Ascending aorta (tissue), 2 donors: ENCODE measurements at regions not wholly inside any gene's neighbourhood (a gene's known extent, or its start where the extent isn't known, plus 50 kb on each side); places are given as distances from the start of the nearest gene placed in this dataset.

ENCODE experiments used
- DNase-seq, 2 donors: peaks; one replicate each; pipeline ENCODE4 v3.0.0-alpha.2; 2019; ENCODE audit warnings: low spot score in 2 of 2
- H3K27ac ChIP-seq, 2 donors: fragments of 200-600 bp; sonication (generic); one replicate each; pipeline ENCODE4 v1.5.1; 2016 to 2017; ENCODE audit warnings: mild to moderate bottlenecking in 1 of 2
- H3K27me3 ChIP-seq: fragments of 200-600 bp; sonication (generic); one replicate; pipeline ENCODE4 v1.5.1; 2017
- H3K36me3 ChIP-seq, 2 donors: fragments of 200-600 bp; sonication (generic); one replicate each; pipeline ENCODE4 v1.5.1; 2016
- H3K4me1 ChIP-seq, 2 donors: fragments of 200-600 bp; sonication (generic); one replicate each; pipeline ENCODE4 v1.5.1; 2016 to 2017; ENCODE audit warnings: mild to moderate bottlenecking in 1 of 2
- H3K4me3 ChIP-seq, 2 donors: fragments of 200-600 bp; sonication (generic); one replicate each; pipeline ENCODE4 v1.5.1; 2016 to 2017; ENCODE audit warnings: mild to moderate bottlenecking in 1 of 2
- H3K9me3 ChIP-seq, 2 donors: fragments of 200-600 bp; sonication (generic); one replicate each; pipeline ENCODE4 v1.5.1; 2016
- CTCF ChIP-seq, 3 experiments: fragments of 200-600 bp in 2 of 3; fragments of 450-650 bp in 1 of 3; sonication (generic) in 2 of 3; IDR thresholded peaks; one replicate each; pipeline ENCODE4 v1.5.1; 2016 to 2019; ENCODE audit warnings: antibody characterized with exemption in 3 of 3, mild to moderate bottlenecking in 1 of 3, moderate library complexity in 1 of 3
- intact Hi-C: fragments of 100-400 bp; cut with DNase I; formaldehyde crosslinking; loops from one replicate; pipeline ENCODE4 v1.15.1; 2023

GRCh38 chr21:24208562-24209260 is 1398.6 kb downstream of the MRPL39 start:
- Histone ChIP-seq H3K27ac (no peak overlapping the region), H3K4me3 (no peak overlapping the region), H3K27me3 (no peaks in the 10 kb centered on the region), H3K9me3 (no peaks in the 10 kb centered on the region), H3K36me3 (no peaks in the 10 kb centered on the region), H3K4me1 (no peaks in the 10 kb centered on the region)
- no peak for TF ChIP-seq CTCF (IDR thresholded peaks at IDR 0.05)
- intact Hi-C loops, result no loop called here
- no peak for DNase-seq

DNA sequence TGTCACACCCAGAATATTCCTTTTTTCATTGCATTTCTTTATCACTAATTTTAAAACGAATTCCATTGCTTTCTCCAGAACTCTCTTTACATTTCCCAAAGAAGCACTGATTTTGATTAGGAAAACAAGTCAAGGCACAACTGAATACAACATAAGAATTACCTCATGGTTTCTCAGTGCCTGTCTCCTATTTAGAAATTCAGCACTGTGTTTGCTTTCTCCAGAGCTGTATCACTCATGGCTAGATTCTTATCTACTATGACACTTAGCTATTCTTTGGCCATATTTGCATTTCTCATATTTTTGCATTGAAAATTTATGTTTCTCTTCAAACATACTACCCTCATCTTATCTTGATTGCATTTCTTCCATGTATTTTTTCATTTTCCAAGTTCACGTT is 1402.0 kb downstream of the MRPL39 start:
- H3K4me1 ChIP-seq, result no peaks in the 10 kb centered on the region
- H3K9me3 ChIP-seq, result no peaks in the 10 kb centered on the region
- no peaks in the 10 kb centered on the region for H3K27me3 ChIP-seq
- DNase-seq, result no peak
- no peak for TF ChIP-seq CTCF (IDR thresholded peaks at IDR 0.05)
- no peak overlapping the region for H3K27ac ChIP-seq
- intact Hi-C loops, result no loop called here
- H3K36me3 ChIP-seq, result no peaks in the 10 kb centered on the region
- H3K4me3 ChIP-seq, result no peak overlapping the region

- Histone ChIP-seq H3K4me3 (no peak overlapping the region), H3K36me3 (no peaks in the 10 kb centered on the region), H3K27ac (no peak overlapping the region), H3K9me3 (no peaks in the 10 kb centered on the region), H3K27me3 (no peaks in the 10 kb centered on the region), H3K4me1 (no peaks in the 10 kb centered on the region)
- TF ChIP-seq CTCF (IDR thresholded peaks at IDR 0.05), result no peak
- DNase-seq, result no peak
- intact Hi-C loops, result no loop called here
Observed at GRCh38 chr21:24204641-24205040, 1402.6 kb downstream of the MRPL39 start.

DNA sequence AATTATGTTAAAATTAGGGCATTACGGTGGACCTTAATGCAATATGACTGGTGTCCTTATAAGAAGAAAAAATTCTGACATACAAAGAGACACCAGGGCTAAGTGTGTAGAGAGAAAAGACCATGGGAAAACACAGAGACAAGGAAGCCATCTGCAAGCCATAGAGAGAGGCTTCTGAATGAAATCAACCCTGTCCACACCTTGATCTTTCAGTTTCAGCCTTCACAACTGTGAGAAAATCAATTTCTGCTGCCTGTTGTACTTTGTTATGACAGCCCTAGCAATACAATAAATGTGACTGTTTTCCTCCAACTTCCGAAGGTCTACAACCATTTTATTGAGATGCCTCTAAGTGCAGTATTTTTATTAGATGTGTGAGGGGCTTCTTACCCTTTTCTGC is 1407.2 kb downstream of the MRPL39 start:
- Histone ChIP-seq H3K9me3 (no peaks in the 10 kb centered on the region), H3K27me3 (no peaks in the 10 kb centered on the region), H3K36me3 (no peaks in the 10 kb centered on the region), H3K27ac (no peak overlapping the region), H3K4me3 (no peak overlapping the region), H3K4me1 (no peaks in the 10 kb centered on the region)
- intact Hi-C loops, result no loop called here
- no peak for TF ChIP-seq CTCF (IDR thresholded peaks at IDR 0.05)
- DNase-seq, result no peak

DNA sequence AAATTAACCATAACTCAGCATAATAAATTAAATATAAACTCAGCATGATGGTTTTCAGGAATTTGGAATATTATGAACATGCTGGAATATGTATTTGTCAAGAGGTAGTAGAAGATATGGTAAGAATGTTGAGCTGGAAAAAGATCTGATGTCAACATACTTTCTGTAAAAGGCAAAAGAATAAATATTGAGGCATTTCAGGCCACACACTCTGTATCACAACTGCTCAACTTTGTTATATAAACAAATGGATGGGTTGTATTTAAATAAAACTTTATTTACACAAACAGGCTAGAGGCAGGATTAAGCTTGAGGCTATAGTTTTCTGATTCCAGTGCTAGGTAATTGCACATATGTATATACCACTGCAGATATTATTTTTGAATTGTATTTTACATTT is 1409.4 kb downstream of the MRPL39 start:
- Histone ChIP-seq H3K4me1 (no peaks in the 10 kb centered on the region), H3K27ac (no peak overlapping the region), H3K27me3 (no peaks in the 10 kb centered on the region), H3K9me3 (no peaks in the 10 kb centered on the region), H3K36me3 (no peaks in the 10 kb centered on the region), H3K4me3 (no peak overlapping the region)
- intact Hi-C loops, result no loop called here
- TF ChIP-seq CTCF (IDR thresholded peaks at IDR 0.05), result no peak
- DNase-seq, result no peak
